Activated T-cell treated with anti-CD3 and anti-CD28 coated beads for 48 hours (primary cell): ENCODE measurements at regions not wholly inside any gene's neighbourhood (a gene's known extent, or its start where the extent isn't known, plus 50 kb on each side); places are given as distances from the start of the nearest gene placed in this dataset.
"Not testable (repeated sequence)": the region's sequence is repeated elsewhere in the genome, so short reads cannot be mapped to it uniquely, and the experiment has no call there.

ENCODE experiments used
- DNase-seq: peaks from one replicate; pipeline ENCODE4 v3.0.0-alpha.2; 2020; ENCODE audit warnings: low read depth

DNA sequence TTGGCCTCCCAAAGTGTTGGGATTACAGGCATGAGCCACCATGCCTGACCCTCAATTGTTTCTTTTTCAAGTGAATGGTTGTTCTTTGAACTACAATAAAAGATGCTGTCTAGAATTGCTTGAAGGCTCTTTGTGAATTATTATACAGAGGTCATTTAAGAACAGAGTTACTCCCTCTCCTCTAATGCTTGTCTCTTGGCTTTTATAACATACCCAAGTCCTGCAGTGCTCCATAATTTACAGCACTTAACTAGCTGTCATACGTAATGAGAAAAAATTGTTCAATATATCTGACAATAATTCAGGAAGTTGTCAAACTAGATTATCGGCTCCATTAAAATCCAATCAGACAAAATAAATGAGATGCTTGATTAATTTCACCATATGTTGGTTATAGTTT lies 823.0 kb upstream of the ATXN7L3B start:
- DNase-seq, result no peak

DNA sequence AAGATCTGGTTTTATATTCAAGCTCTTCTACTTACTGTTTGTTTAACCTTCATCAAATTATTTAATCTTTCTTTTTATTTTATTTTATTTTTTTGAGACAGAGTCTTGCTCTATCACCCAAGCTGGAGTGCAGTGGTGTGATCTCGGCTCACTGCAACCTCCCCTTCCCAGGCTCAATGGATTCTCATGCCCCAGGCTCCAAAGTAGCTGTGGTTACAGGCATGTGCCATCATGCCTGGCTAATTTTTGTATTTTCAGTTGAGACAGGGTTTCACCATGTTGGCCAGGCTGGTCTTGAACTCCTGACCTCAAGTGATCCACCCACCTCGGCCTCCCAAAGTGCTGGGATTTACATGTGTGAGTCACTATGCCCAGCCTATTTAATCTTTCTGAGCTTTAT lies 821.5 kb upstream of the ATXN7L3B start:
- DNase-seq, result not testable (repeated sequence)

DNA sequence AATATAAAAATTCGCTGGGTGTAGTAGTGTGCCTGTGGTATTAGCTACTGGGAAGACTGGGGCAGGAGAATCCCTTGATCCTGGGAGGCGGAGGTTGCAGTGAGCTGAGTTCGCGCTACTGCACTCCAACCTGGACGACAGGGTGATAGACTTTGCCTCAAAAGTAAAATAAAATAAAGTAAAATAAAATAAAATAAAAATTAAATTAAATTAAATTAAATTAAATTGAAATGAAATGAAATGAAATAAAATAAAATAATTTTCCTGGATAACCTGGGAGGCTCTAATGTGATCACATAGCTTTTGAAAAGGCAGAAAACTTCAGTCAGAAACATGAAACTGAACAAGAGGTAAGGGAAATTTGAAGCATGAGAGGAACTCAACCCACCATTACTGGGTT lies 818.4 kb upstream of the ATXN7L3B start:
- DNase-seq, result no peak

DNA sequence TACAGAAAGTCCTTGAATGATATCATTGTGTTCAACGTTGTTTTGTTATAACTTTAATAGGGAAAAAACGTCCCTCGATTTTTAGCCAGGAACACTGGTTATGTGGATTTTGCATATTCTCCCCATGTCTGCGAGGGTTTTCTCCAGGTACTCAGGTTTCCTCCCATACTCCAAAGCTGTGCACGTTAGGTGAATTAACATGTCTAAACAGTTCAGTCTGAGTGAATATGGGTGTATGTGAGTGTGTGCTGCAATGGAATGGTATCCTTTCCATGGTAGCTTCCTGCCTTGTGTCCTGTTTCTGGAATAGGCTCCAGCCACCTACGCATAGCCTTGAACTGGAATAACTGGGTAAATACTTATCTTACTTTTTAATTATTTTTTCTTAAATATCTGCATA lies 810.8 kb upstream of the ATXN7L3B start:
- no peak for DNase-seq

DNA sequence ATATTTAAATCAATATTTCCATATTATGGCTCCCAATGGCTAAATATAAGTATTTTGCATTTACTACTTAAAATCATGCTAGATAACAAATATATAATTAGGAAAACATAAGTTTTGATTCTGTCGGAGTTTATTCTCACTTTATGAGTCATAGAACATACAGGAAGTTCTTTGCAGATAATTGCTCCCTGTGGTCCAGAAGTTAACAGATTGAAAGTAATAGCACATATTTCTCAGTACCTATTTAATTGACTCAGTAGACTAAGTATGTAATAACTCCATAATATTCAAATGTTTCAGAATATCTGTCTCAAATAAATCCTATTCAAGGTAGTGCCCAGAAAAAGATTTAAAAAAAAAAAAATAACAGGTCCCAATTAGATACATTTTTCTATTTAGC lies 806.0 kb upstream of the ATXN7L3B start:
- no peak for DNase-seq

DNA sequence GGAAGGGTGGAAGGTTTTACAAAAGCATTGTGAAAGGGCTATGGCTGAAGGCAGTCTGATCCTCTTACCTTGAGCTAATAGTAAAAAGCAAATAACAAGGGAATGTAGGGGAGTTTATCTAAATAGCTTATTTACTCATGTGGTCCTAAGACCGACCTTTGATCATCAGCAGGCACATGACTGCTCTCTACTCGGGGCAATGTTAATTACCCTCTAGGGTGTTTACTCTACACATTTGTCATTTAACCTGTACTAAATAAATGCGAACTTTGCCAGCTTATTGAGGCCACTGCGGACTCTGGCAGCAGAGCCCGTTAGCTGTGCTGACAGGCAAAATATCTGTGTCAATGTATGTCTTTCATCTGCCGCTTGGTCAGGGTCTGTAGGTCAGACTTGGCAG lies 768.3 kb upstream of the ATXN7L3B start:
- DNase-seq, result no peak

DNA sequence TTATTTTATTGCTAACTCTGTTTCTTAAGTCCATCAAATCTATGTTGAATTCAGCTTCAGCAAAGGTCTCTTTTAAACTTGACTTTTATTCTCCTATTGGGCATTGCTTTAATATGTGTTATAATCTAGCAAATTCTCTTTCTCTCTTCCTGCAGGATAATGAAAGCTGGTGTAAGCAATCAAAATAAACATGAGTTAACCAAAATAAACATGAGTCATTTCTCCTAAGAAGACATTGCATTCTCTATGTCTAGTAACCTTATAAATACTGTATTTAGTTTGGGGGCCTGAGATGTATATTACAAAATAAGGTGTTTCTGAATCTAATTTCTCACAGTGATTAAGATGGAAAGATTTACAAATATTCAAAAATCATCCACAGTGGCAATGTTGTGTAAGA lies 739.1 kb upstream of the ATXN7L3B start:
- DNase-seq, result no peak

DNA sequence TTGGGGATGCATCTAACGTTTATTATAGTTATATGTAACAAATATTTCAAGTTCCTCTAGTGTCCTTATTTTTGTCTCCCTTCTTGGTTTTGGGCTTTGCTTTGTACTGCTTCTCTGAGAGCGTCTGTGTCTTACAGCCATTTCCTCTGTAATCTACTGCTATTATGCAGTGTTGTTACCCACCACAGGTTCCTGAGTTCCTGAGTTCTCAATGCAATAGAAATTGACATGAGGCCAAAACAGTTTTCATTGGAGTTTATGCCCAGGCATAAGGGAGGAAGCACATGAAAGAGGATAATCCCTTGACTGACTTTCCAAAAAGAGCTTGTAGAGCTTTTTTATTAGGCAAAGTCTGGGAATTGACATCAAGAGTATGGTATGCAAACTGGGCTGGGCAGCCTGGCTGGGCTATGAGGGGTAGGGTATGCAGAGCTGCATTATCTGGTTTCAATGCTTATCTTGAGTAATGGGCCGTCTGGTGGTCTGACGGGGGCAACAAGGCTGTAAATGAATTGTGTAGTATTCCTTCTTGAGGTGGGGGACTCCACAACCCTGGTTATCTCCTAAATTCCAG lies 722.5 kb upstream of the ATXN7L3B start:
- DNase-seq, result no peak

DNA sequence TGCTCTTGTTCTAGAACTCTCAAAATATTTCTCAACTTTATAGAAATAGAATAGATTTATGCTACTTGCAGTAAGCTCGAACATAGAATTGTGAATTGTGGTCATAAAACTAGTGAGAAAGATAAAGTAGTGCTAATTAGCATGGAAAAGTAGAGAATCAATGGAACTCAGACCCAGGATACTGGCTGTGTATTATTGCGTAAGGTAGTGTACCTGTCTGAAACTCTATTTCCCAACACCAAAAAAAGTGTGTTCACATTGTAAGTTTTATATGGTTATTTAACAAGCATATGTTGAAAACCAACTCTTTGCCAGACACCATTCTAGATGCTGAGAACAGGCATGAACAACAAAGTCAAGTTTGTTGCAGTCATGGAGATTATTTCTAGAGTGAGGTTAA lies 720.5 kb upstream of the ATXN7L3B start:
- DNase-seq, result no peak

DNA sequence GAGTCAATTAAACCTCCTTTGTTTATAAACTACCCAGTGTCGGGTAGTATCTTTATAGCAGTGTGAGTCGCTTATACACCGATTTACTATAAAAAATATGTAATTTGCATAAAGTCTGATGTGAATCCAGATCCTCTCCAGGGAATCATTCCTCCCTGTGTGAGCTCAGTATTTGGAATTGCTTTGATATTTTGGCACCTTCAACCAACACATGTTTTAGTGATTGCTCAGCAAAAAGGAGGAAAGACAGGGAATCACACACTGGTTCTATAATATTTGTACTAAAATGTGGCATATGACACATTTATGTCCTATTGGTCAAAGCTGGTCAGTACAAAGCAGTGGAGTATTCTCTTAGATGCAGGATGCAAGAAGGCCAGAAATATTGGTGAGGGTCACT lies 703.9 kb upstream of the ATXN7L3B start:
- no peak for DNase-seq

DNA sequence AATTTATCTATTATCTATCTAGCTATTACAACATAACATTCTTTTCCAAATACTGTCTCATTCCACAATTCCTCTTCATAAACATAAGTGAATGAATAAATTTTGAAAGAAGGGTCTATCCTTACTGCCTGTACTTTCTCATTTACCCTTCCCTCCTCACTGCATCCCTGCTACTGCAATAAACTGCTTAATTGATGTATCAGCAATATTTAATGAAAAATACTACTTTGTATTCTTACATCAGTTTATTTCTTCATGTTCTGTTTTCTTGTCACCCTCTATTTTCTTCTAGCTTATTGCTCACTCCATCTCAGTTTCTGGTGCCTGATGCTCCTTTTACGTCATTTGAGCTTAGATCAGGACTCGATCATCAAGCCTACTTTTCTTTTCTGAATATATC lies 695.7 kb upstream of the ATXN7L3B start:
- DNase-seq, result no peak

DNA sequence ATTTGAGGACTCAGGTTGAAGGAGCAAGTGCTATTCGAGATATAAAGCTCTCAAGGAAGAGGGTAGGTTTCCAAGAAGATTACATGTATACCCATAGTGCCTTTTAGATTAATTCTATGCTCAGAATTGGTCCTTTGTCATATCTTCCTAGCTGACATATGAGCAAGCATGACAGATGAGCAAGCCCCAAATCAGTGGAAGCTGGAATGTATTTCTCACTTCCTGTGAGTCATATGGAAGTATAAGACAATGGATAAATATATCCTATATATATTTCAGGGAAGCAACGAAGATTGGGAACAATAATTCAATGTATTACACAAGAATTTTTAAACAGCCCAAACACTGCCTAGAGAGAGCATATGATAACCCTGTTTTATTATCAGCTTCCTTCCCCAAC lies 674.1 kb upstream of the ATXN7L3B start:
- DNase-seq, result no peak

DNA sequence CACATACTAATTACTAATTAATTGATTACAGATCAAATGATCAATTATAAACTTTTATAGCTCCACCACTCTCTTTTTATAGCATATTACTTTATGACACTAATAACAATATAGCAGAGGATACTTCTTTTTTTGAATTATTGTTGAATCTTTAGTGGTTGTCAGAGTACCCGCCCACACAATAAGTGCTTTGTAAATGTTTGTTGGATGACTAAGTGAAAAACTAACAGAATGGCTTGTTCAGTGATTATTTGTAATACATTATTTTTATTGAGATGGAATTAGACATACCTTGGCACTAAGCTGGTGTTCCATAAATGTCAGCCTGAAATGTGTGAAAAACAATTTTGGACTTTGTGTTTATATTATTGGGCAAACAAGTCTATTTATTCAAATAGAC lies 670.5 kb upstream of the ATXN7L3B start:
- no peak for DNase-seq

DNA sequence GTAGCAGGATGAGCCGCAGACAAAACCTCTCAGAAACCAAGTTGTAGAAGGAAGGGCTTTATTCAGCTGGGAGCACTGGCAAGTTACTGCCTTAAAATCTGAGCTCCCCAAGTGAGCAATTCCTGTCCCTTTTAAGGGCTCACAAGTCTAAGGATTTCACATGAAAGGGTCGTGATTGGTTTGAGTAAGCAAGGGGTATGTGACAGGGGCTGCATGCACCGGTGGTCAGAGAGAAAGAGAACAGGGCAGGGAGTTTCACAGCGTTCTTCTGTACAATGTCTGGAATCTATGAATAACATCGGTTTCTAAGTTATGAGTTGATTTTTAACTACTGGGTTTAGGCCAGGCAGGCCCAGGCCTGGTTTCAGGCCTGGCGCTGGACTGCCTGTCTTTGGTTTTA lies 660.3 kb upstream of the ATXN7L3B start:
- not testable (repeated sequence) for DNase-seq

DNA sequence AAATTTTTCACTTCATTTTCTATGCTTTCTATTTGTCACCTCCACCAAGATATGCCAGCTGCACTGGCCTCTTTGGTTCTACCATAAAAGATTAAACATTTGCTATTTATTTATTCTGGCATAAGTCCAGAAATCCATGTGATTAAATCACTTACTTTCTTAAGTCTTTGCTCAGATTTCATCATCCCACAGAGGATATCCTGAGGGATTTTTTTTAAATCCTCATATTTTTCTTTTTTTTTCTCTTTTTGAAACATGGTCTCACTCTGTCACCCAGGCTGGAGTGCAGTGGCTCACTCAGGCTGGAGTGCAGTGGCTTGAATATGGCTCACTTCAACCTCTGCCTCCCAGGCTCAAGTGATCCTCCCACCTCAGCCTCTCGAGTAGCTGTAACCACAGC lies 645.4 kb upstream of the ATXN7L3B start:
- no peak for DNase-seq

DNA sequence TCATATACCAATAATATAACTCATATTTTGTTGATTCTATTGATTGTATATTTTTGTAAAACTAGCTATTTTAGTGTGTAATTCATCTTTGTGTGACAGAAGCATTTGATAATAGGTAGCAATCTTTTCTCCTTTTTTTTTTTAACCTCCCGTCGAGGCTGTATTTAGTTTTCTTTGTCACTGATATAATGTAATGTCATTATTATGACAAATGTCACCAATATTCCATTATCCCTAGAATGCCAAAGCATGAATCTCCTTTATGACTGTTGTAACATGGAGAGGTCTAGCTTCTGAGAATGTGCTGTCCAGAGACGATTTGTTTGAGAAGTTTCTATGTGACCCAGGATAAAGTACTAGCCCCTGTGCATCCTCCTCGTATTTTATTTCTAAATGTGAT lies 639.0 kb upstream of the ATXN7L3B start:
- no peak for DNase-seq

DNA sequence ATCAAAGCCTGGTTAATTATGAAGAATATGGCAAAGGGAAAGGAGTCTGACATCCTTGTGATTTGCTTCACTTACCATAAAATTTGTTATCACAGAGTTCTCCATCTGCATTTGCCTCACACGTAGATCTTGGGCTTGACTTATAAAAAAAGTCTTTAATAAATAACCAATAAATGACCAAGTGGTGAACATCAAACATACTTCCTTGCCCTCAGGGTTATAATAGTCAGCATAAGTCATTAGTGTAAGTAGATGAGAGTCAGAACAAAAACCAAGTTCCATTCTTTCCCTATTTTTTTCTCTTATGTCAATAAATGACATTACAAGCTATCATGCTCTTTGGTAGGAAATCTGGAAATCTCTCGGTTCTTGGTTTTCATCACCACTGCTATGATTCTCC lies 635.4 kb upstream of the ATXN7L3B start:
- no peak for DNase-seq

DNA sequence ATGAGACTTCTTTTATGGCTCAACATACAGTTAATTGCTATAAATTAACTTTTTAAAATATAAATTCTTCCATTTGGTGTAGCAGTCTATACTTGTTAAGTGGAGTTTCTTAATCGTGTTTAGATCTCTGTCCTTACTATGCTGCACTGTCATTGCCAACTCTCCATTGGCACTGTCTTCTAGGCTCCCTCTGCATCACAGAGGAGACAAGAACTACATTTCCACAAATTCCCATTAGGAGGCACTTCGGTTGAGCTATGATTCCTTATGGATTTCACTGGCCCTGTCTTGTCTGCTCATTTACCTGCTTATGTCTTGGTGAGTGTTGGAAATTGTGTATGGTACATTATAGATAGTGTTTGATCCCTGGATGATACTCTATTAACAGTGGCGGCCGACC lies 630.9 kb upstream of the ATXN7L3B start:
- DNase-seq, result no peak

DNA sequence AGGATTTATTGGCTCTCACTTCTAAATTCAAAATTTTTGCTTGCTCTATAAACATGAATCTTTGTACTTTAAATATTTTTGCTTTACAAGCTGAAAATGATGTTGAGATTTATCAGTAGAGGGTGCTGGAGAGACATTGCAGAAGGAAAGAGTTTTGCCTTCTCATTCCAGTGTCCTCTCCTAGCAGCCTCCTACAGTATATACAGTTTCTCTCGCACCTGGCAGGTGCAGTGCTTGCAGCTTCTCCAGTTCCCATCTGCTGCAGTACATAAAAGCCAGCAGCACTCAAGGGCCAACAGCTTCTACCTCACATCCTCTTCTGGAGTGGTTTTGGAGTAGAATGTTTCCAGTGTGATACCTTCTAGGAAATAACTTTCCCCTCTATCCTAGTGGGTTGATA lies 601.8 kb upstream of the ATXN7L3B start:
- no peak for DNase-seq

DNA sequence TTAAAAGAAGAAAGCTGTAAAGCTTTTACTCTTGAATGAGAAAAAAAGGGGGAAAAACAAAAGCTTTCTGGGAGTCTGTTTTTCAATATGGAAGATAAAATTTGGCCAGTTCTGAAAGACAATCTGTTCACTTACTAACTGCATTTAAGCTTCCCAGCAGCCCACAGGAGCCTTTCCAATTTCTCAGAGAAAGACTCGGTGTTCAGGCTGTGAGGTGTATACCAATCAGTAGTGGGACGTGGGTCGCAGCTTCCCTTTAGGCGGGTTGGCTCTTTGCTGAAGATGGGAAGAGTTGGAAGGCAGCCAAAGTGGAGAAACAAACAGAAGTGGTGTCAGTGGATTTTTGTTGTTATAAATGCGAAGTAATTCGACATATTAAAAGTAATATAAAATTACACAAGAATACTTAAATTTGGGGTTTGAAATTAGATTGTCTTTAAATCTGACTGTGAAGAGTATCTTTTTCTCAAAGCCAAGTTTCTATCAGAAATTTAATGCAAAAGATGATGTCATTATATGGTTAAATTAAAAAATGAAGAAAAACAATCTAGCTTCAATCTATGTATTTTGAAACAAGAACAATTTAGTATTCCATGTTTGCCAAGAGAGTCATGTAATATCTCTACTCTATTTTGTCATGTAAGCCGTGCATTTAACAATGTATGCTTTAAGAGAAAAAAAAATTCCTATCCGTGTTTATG lies 590.2 kb upstream of the ATXN7L3B start:
- no peak for DNase-seq

DNA sequence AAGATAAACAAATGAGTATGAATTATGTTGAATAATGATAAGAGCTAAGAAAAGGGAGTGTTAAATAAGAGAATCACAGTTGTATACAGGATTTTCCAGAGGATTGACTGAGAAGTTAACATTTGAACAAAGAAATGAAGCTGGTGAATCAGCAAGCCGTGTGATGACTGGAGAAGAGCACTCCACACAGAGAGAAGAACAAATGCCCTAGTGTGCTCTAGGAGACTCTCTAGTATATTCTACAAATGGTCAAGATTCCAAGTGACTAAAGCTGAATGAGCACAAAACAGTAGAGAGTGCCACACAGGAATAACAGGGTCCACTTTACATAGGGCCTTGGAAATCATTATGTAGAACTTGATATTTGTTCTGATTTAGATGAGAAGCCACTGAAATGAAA lies 587.1 kb upstream of the ATXN7L3B start:
- DNase-seq, result no peak

DNA sequence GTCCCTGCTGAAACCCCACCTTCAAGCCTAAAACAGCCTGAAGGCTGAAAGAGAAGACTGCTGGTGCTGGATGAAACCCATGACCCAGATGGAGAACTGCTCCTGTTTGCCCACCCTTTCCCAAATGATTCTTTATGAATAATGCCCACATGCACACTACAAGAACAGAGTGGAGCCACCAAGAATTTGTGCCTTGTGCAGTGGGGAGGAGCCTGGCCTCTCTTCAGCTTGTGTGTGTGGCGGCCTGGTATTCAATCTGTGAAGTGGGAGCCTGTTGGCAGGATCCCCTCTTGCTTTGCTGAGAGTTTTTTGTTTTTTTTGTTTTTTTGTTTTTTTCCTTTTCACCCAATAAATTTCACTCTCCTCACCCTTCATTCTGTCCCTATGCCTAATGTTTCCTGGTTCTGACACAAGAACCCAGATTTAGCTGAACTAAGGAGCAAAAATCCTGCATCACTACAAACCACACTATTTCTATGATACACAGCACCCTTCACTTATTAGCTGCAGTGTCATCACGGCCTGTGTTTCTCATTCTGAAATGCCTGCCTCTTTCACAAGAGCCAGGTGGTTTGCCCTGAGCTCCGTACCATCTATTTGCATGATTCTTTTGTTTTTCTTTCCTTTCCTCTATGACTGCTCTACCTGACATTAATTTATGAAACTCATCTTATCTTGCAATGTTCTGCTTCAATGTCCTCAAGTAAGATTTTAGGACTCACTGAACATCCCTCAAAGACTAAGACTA lies 585.5 kb upstream of the ATXN7L3B start:
- no peak for DNase-seq

DNA sequence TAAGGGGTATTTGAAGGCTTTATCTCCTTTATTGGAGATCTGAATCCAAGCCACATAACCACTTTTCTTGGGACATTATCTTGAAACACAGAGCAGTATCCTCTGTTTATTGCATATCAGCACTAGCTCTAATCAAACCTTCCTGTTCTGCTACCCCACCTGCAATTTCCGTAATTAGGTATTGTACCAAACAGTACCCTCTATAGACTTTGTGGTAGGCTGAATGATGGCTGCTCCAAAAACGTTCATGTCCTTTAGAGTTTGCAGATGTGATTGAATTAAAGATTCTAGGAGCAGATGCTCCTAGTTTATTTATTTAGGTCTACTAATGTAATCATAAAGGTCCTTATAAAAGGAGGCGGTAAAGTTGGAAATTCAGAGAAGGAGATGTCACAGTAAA lies 573.0 kb upstream of the ATXN7L3B start:
- DNase-seq, result no peak

DNA sequence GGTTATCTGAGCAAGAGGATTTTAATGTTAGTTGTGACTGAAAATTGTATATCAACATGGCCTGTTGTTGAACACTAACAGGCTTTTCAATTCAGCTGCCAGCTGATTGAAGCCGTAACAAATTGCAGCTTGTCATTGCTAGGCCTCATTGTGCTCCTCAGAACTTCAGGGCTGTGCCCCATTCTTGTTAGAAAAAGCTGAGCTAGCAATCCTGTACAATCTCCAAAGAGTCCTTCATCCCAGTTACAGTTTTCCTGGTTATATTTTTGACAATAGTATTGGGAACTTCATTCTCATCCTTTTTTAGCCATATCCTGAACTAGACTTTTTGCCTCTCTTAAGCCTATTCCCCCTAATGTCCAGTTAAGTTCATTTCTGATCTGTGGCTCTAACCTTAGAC lies 564.1 kb upstream of the ATXN7L3B start:
- DNase-seq, result no peak
